ENCODE measurements at regions not wholly inside any gene's neighbourhood (a gene's known extent, or its start where the extent isn't known, plus 50 kb on each side); places are given as distances from the start of the nearest gene placed in this dataset.

DNA sequence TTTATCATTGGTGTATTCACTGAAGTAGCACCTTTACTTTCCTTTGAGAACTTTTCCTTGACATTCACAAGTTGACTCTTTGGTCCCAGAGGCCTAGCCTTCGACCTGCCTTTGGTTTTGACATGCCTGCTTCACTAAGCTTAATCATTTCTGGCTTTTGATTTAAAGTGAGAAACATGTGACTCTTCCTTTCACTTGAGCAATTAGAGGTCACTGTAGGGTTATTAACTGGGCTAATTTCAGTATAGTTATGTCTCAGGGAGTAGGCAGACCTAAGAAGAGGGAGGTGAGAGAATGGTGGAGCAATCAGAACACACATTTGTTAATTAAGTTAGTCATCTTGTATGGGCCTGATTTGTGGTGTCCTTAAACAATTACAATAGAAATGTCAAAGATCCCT lies 1040.7 kb upstream of the SLC39A10 start:
- TF ChIP-seq, protein P1, sequence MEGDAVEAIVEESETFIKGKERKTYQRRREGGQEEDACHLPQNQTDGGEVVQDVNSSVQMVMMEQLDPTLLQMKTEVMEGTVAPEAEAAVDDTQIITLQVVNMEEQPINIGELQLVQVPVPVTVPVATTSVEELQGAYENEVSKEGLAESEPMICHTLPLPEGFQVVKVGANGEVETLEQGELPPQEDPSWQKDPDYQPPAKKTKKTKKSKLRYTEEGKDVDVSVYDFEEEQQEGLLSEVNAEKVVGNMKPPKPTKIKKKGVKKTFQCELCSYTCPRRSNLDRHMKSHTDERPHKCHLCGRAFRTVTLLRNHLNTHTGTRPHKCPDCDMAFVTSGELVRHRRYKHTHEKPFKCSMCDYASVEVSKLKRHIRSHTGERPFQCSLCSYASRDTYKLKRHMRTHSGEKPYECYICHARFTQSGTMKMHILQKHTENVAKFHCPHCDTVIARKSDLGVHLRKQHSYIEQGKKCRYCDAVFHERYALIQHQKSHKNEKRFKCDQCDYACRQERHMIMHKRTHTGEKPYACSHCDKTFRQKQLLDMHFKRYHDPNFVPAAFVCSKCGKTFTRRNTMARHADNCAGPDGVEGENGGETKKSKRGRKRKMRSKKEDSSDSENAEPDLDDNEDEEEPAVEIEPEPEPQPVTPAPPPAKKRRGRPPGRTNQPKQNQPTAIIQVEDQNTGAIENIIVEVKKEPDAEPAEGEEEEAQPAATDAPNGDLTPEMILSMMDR (IDR thresholded peaks at IDR 0.05) = no peak
- TF ChIP-seq POLR2A (IDR thresholded peaks at IDR 0.05) = no peak

All from breast epithelium (tissue), 3 donors.